GM19240 (cell line): ENCODE measurements at regions not wholly inside any gene's neighbourhood (a gene's known extent, or its start where the extent isn't known, plus 50 kb on each side); places are given as distances from the start of the nearest gene placed in this dataset.
"Not testable (repeated sequence)": the region's sequence is repeated elsewhere in the genome, so short reads cannot be mapped to it uniquely, and the experiment has no call there.

Experiments used
- DNase-seq: peaks from one replicate; pipeline ENCODE4 v3.0.0; 2011; ENCODE audit warnings: low spot score; ENCODE audit not compliant: insufficient read length

DNA sequence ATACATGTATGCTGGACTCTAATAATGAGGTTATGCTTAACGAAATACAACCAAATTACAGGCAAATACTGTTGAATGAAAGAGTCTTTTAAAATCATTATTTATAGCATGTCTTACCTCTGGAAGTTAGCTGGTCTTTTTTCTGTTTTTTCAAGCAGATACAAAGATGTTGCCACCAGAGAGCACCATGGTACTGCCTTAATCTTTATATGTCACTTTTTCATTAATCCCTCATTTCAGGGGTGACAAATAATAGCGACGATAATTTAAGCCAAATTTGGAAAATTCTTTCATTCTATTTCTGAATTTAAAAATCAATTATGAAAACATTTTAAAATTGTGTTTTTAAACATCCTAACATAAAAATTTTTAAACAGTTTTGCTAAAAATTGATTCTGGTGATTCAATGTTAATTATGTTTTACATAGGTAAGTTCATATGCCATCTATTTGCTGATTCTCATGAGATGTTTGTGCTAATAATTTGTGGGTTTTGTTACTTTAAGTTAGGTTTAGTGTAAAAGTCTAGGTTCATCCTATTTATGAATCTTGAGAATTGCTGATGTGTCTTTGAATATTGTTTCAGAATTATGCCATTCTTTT lies 379.3 kb upstream of the SGCG start:
- DNase-seq: no peak

DNA sequence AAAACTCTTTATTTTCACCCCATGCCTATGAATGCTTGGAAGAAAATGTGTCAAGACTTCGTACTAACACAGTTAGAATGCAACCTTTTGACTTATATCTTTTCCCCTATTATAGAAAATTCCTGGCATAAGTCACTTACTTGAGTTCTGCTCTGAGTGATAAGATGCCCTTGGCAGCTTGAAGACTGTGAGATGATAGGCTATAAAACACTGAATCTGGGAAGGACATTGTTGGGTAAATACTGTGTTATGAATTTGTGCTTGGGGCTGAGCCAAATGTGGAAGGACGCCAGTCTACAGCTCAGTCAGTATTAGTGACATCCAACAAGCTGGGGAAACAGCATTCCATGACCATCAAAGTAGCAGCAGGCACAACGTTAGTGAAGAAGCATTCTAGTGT lies 368.0 kb upstream of the SGCG start:
- no peak for DNase-seq

DNA sequence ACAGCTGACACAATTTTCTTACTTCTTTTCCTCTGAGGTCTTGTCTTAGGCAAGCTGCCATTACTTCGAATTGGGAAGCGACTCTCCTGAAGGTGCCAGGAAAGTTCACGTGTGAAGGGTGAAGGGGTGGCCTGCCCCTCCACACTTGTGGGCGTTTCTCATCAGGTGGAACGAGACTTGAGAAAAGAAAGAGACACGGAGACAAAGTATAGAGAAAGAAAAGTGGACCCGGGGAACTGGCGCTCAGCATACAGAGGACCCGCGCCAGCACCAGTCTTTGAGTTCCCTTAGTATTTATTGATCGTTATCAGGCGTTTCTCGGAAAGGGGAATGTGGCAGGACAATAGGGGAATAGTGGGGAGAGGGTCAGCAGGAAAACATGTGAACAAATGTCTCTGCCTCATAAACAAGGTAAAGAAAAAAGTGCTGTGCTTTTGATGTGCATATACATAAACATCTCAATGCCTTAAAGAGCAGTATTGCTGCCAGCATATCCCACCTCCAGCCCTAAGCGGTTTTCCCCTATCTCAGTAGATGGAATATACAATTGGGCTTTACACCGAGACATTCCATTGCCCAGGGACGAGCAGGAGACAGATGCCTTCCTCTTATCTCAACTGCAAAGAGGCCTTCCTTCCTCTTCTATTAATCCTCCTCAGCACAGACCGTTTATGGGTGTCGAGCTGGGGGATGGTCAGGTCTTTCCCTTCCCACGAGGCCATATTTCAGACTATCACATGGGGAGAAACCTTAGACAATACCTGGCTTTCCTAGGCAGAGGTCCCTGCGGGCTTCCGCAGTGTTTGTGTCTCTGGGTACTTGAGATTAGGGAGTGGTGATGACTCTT lies 367.0 kb upstream of the SGCG start:
- not testable (repeated sequence) for DNase-seq

DNA sequence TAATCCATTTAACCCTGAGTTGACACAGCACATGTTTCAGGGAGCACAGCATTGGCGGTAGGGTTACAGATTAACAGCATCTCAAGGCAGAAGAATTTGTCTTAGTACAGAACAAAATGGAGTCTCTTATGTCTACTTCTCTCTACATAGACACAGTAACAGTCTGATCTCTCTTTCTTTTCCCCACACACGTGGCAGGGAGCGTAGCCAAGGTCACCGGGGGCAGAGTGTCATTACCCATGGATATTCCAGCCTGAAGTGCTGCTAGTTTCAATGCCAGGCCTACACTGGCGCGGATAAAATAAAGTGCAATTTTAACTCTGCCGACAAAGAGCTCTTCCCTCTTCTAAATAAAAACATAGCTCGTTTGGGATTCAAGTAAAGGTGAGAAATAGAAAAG lies 366.3 kb upstream of the SGCG start:
- not testable (repeated sequence) for DNase-seq

DNA sequence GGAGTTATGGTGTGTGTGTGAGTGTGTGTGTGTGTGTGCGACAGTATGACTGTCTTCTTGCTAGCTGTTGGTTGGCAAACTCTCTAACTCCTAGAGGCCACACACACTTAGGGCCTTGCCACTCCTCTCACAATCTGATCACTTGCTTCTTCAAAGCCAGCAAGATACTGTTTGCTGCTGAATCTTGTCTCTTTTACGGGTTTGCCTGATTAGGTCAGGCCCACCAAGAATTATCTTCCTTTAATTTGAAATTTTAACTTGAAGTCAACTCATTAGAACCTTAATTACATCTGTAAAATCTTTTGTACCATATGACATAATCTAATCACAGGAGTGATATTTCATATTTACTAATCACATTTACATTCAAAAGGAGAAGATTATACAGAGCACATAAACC lies 359.2 kb upstream of the SGCG start:
- no peak for DNase-seq

DNA sequence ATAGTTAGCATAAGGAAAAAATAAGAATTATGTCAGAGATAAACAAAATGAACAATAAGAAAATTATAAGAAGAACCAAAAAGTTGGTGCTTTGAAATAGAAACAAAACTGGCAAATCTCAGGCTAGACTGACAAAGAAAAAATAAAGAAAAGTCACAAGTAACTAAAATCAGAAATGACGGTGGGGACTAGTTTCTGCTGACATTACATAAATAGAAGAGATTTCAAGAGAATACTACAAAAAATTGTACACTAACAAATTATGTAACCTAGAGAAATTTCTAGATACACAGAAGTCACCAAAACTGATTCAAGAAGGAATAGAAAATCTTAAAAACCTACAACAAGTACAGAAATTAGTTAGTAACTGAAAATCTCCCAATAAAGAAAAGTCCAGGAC lies 355.6 kb upstream of the SGCG start:
- no peak for DNase-seq

DNA sequence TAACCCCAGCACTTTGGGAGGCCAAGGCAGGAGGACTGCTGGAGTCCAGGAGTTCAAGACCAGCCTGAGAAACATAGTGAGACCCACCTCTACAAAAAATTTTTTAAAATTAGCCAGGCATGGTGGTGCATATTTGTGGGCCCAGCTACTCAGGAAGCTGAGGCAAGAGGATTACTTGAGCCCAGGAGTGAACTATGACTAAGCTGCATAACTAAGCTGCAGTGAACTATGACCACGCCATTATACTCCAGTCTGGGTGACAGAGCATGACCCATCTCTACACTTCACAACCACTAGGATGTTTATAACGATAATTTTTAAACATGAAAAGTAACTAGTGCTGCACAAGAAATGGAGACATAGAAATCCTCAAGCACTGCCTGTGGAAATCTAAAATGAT lies 352.7 kb upstream of the SGCG start:
- DNase-seq: no peak

DNA sequence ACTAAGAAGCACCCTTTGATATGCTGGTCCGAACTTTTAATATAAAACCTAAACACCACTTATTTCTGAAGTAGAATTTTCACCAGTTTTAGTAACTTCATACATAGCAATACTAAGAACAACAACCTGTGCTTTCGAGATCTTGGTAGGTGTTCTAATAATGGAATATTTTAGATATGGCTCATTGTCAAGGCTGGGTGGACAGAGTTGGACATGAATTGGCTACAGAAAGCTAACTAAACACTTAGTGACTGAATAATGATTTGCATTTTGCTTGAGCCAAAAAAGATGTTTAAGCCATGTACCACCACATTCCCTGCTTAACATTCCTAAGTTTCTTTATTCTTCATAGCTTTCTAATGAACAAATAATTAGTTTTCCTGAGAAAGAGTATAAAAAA lies 344.3 kb upstream of the SGCG start:
- DNase-seq: no peak

DNA sequence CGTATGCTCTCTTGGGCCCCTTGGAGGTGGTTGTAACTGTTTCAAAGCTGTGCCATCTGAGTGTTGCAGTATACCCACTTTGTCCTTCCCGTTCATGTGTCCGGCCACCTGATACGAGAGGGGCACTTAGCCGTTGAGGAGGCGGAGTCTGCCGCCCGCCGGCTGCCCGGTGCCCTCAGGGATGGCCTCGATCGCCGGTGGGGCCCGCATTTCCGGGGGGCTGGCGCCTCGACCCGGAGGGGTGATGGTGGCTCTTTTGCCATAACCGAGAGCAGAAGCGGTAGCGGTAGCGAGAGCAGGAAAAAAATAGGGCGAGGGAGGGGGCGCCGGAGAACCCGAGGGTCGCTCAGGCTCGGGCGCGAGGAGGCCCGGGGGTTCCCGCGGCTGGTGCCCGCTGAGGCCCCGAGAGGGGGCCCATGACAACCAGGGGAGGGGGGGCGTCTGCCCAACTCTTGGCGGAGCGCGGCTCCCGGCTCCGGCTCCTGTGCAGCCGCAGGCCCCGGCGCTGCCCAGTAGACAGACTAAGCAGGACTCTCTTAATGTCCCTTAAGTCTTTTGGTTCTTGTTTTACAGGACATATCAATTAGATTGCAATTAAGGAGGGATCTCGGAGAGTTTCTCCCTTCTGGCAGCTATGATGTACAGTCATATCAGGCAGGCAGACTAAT lies 342.7 kb upstream of the SGCG start:
- DNase-seq: no peak

DNA sequence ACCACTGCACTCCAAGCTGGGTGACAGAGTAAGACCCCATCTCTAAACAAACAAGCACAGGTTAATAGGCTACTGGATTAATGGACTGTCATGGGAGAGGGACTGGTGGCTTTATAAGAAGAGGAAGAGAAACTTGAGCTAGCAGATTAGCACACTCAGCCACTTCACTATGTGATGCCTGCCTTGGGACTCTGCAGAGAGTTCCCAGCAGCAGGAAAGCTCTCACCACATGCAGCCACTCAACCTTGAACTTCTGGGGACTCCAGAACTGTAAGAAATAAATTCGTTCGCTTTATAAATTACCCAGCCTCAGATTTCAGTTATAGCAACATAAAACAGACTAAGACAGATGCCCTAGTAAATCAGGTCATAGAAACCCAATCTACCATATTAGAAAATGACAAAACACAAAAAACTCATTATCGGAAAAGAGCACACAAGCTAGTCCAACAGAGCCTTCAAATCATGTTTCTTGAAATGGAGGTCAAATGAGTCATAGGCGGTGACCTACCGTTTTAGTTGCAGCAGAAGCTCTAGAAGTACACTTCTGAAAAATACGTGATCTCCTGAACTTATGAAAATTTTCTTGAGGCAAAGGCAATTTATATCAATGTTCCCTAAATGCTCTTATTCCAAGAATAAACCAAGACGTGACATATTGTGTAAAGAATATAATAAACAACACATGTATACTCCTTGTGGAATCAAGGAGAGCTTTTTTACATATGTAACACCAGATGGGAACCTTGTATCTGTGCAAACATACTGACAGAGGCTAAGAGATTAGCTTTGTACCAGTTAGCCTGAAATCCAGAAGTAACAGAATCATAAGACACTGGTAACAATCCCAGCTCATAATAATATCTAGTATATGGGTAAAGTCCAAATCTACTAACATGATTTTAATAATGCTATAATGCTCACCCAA lies 340.9 kb upstream of the SGCG start:
- DNase-seq: no peak

DNA sequence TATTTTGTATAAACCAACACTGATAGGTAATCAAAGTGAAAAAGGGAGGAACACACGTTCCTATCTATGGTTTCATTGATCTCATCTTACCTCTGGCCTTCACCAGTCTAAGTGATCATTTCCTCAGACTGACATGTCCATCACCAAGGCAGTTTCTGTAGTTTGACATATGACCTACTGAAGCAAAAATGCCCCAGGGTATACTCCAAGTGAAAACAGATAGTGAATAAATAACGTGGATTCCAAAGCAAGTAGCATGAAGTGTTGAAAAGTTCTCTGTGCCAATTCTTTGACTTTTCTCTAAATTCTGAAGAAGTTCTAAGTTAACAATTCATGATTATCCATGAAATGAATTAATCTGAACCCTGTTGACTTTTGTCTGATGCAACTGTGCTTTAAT lies 334.2 kb upstream of the SGCG start:
- no peak for DNase-seq

DNA sequence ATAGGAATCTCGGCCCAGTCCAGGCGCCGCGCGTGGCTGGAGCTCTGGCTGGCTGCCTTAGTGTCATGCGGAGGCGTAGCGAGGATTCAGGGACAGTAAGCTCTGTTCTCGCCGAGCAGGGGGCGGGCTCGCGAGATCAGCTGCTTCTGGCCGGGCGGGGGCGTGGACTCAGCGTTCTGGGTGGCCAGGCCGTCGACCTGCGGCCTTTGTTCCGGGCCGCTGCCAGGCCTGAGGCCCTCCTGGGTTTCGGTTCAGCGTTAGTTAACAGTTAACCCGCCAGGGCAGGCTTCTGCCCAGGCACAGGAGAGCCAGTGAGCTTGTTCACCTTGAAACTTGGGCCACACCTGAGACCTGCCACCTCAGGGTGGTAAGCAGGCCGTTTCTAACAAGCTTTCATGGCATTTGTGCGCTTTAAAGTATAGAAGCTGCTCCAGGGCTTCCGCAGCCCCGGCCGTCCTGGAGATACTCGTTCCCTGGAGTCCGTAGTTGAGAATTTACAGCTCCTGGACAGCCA lies 332.2 kb upstream of the SGCG start:
- DNase-seq: no peak

DNA sequence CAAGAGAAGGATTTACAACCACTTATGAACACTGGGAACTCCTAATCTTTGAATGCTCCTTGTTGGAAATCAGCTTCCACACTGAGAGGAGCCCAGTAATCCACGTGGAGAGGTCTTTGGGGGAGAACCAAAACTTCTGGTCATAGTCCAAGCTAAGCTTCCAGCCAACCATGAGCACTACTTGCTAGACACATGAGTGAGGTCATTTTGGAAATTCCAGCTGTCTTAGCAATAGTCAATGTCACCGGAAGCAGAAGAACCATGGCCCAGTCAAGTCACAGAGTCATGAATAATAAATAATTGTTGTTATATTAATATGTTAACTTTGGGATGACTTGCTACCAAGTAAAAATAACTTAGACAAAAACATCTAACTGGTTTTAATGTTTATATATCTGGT lies 324.9 kb upstream of the SGCG start:
- DNase-seq: no peak

DNA sequence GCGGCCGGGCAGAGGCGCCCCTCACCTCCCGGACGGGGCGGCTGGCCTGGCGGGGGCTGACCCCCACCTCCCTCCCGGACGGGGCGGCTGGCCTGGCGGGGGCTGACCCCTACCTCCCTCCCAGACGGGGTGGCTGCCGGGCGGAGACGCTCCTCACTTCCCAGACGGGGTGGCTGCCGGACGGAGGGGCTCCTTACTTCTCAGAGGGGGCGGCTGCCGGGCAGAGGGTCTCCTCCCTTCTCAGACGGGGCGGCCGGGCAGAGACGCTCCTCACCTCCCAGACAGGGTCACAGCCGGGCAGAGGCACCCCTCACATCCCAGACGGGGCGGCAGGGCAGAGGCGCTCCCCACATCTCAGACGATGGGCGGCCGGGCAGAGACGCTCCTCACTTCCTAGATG lies 321.8 kb upstream of the SGCG start:
- not testable (repeated sequence) for DNase-seq

DNA sequence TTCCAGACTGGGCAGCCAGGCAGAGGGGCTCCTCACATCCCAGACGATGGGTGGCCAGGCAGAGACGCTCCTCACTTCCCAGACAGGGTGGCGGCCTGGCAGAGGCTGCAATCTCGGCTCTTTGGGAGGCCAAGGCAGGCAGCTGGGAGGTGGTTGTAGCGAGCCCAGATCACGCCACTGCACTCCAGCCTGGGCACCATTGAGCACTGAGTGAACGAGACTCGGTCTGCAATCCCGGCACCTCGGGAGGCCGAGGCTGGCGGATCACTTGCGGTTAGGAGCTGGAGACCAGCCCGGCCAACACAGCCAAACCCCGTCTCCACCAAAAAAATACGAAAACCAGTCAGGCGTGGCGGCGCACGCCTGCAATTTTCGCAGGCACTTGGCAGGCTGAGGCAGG lies 321.4 kb upstream of the SGCG start:
- not testable (repeated sequence) for DNase-seq

DNA sequence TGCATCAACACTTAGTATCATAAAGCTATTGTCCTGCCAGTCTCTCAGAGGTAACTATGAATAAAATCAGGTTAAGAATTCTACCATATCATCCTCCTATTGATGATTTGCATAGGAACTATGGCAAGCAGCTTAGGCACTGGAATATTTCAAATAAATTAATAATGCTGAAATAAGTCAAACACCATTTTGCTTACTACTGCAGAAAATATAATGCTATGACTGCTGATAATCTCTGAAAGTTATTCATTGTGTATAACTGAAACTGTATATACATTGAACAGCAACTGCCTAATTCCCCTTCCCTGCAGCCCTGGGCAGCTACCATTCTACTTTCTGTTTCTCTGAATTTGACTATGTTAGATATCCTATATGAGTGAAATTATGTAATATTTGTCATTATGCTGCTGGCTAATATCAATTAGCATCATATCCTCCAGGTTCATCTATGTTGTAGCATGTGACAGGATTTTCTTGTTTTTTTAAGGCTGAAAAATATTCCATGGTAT lies 318.8 kb upstream of the SGCG start:
- no peak for DNase-seq

DNA sequence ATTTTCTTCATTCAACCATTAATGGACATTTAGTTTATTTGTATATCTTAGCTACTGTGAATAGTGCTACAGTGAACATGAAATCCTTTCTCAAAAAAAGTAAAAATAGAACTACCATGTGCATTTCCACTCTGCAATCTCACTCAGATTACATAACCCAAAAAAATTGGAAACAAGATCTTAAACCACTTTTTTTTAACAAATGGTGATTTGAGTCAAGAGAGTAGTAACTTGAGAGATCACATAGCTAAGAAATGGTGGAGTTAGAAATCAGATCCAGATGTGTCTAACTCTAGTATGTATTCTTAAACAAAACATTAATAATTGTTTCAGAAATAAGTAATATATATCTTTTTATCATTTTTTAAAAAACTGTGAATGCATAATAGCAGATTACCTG lies 318.3 kb upstream of the SGCG start:
- DNase-seq: no peak

DNA sequence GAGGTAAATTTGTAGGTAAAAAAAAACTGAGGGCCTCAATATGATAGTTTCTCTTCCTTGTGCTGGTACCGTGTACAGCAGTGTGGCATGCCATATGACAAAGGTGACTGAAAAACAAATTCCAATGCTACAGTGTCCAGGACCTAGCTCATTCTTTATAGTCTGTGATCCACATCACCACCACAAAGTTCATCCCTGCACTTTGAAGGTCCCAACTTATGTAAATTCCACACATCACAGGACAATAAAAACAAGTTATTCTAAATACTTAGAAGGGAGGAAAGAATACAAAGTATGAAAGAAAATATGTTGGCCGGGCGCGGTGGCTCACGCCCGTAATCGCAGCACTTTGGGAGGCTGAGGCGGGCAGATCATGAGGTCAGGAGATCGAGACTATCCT lies 314.6 kb upstream of the SGCG start:
- no peak for DNase-seq

DNA sequence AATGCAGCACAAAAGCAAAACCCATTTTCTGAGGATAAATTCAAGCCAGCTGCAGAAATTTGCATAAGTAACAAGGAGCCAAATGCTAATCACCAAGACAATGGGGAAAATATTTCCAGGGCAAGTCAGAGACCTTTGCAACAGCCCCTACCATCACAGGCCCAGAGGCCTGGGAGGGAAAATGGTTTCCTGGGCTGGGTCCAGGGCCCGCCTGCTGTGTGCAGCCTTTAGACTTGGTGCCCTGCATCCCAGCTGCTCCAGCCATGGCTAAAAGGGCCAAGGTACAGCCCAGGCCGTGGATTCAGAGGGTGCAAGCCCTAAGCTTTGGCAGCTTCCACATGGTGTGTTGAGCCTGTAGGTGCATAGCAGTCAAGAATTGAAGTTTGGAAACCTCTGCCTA lies 309.5 kb upstream of the SGCG start:
- DNase-seq: no peak

DNA sequence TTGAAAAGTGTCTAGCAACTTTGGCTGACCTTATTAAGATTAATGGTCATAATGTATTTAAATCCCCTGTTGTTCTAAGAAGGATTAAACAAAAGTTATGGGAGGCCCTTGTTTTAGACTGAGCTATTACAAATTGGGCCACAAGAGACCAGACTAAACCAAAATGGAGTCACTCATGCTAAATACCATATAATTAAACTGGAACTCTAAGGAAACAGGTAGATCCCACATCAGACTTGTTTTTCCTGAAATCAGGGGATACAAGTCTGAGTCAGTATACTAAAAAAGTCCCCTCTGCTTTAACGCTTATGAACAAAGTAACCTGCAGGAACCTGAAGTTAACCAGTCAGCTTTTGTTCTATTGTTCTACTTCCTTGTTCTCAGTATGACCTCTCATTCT lies 305.9 kb upstream of the SGCG start:
- DNase-seq: no peak

DNA sequence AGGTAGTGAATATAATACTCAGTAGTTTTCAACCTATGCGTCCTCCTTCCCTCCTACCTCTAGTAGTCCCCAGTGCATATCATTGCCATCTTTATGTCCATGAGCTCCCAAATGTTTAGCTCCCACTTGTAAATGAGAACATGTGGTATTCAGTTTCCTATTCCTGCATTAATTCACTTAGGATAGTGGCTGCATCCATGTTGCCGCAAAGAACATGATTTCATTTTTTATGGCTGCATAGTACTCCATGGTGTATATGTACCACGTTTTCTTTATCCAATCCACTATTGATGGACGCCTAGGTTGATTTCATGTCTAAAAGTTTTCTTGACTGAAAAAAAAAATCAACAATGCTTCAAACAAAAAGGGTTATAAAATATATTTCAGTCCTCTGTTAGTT lies 303.4 kb upstream of the SGCG start:
- no peak for DNase-seq
